SU-DHL-6 (cell line): ENCODE measurements at regions not wholly inside any gene's neighbourhood (a gene's known extent, or its start where the extent isn't known, plus 50 kb on each side); places are given as distances from the start of the nearest gene placed in this dataset.

Experiments
- EZH2phosphoT487 ChIP-seq: fragments of 200-600 bp; sonication (generic), shearing (Covaris generic); conservative IDR thresholded peaks from 2 replicates; pipeline ENCODE4 v1.6.1; 2018; ENCODE audit warnings: mild to moderate bottlenecking, antibody characterized with exemption, low read length, moderate library complexity, mixed read lengths
- TF ChIP-seq, protein P1 (sequence below): fragments of 200-600 bp; sonication (generic); IDR thresholded peaks from one replicate; pipeline ENCODE4 v1.5.1; 2017; ENCODE audit warnings: antibody characterized with exemption, mild to moderate bottlenecking, low read length, moderate library complexity; ENCODE audit not compliant: insufficient read depth, poor library complexity, severe bottlenecking

DNA sequence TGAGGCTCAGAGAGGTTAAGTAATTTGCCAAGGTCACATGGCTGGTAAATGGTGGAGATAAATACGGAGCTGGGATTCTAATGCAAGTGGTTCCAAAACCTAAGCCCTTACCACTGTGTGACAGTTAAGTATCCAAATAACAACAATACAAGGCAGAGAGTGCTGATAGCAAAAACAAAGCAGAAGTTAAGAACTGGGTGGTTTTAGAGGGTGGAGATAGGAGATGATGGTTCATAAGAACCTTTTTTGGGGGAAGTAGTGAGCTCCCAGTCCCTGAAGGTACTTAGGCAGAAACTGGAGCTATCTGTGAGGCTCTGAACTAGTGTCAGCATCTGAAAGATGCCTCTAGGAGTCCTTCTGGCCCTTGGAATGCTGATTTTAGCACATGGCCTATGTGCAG lies 56.2 kb upstream of the UBE2L5 start:
- TF ChIP-seq, protein P1, sequence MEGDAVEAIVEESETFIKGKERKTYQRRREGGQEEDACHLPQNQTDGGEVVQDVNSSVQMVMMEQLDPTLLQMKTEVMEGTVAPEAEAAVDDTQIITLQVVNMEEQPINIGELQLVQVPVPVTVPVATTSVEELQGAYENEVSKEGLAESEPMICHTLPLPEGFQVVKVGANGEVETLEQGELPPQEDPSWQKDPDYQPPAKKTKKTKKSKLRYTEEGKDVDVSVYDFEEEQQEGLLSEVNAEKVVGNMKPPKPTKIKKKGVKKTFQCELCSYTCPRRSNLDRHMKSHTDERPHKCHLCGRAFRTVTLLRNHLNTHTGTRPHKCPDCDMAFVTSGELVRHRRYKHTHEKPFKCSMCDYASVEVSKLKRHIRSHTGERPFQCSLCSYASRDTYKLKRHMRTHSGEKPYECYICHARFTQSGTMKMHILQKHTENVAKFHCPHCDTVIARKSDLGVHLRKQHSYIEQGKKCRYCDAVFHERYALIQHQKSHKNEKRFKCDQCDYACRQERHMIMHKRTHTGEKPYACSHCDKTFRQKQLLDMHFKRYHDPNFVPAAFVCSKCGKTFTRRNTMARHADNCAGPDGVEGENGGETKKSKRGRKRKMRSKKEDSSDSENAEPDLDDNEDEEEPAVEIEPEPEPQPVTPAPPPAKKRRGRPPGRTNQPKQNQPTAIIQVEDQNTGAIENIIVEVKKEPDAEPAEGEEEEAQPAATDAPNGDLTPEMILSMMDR: no peak
- no peak for TF ChIP-seq EZH2phosphoT487
